ENCODE measurements at regions not wholly inside any gene's neighbourhood (a gene's known extent, or its start where the extent isn't known, plus 50 kb on each side); places are given as distances from the start of the nearest gene placed in this dataset.

DNA sequence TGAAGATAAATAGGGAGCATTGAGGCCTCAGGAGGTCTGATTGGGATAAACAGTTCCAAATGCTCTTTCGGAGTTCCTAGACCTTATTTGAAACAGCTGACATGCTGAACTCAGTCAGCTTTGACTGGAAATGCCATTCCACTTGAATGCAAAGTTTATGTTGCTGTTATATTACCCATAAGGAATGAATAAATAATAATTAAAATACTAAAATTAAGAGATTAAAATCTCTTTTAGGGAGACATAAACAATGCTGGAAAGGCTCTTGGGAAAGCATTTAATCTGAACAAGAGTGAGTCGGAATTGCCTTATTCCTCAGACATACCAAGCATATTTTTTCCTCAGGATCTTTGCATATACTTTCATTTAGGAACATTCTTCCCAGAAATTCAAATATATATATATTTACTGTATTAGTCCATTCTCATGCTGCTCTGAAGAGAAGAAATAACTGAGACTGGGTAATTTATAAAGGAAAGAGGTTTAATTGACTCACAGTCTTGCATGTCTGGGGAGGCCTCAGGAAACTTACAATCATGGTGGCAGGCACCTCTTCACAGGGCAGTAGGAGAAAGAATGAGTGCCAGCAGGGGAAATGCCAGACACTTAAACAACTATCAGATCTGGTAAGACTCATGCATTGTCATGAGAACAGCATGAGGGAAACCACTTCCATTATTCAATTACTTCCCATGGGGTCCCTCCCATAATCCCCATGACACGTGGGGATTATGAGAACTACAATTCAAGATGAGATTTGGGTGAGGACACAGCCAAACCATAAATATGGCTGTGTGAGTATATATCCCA, 318.2 kb upstream of the PLXNA2 start:
- Histone ChIP-seq H3K4me1 (ENCODE audit: control insufficient read depth in 2 of 3, insufficient read depth in 2 of 3, low read depth in 1 of 3, low read length in 3 of 3) (no peaks in the 10 kb centered on the region), H3K9ac (ENCODE audit: low read length in 3 of 3) (no peak overlapping the region), H3K4me3 (ENCODE audit: low read length in 3 of 3) (no peak overlapping the region), H3K36me3 (ENCODE audit: control insufficient read depth in 2 of 3, insufficient read depth in 3 of 3, low read length in 3 of 3) (no peaks in the 10 kb centered on the region), H3K27ac (ENCODE audit: low read depth in 2 of 2, low read length in 2 of 2) (no peak overlapping the region), H3K27me3 (ENCODE audit: control insufficient read depth, insufficient read depth, low read length) (no peaks in the 10 kb centered on the region), H3K9me3 (ENCODE audit: control insufficient read depth in 2 of 3, insufficient read depth in 1 of 3, low read length in 3 of 3) (no peaks in the 10 kb centered on the region)
- FAIRE-seq (no peak), DNase-seq (no peak)
- TF ChIP-seq, protein P1, sequence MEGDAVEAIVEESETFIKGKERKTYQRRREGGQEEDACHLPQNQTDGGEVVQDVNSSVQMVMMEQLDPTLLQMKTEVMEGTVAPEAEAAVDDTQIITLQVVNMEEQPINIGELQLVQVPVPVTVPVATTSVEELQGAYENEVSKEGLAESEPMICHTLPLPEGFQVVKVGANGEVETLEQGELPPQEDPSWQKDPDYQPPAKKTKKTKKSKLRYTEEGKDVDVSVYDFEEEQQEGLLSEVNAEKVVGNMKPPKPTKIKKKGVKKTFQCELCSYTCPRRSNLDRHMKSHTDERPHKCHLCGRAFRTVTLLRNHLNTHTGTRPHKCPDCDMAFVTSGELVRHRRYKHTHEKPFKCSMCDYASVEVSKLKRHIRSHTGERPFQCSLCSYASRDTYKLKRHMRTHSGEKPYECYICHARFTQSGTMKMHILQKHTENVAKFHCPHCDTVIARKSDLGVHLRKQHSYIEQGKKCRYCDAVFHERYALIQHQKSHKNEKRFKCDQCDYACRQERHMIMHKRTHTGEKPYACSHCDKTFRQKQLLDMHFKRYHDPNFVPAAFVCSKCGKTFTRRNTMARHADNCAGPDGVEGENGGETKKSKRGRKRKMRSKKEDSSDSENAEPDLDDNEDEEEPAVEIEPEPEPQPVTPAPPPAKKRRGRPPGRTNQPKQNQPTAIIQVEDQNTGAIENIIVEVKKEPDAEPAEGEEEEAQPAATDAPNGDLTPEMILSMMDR (IDR thresholded peaks at IDR 0.05; ENCODE audit: borderline replicate concordance, extremely low read depth, insufficient read depth) = no peak
- intact Hi-C loops (cut with DNase I) = no loop called here

DNA sequence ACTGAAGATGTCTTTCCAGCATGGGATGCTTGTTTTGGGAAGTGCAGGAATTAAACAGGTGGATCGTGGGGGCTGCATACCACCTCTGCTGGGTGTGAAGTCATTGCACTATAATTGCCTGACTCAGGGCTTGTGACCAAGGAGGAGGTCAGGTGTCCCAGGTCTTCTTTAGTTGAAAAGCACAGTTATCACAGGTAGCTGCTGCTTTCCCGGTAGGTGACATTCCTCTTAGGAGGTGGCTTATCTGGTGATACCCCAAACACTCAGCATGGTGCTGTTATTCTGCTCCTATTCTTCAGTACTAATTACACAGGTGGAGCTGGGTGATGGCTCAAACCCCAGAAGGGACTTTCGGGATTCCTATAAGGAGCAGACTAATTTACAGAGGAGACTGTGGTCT, 320.3 kb upstream of the PLXNA2 start:
- Histone ChIP-seq H3K27me3 (ENCODE audit: control insufficient read depth, insufficient read depth, low read length) (no peaks in the 10 kb centered on the region), H3K27ac (ENCODE audit: low read depth in 2 of 2, low read length in 2 of 2) (no peak overlapping the region), H3K36me3 (ENCODE audit: control insufficient read depth in 2 of 3, insufficient read depth in 3 of 3, low read length in 3 of 3) (no peaks in the 10 kb centered on the region), H3K9ac (ENCODE audit: low read length in 3 of 3) (no peak overlapping the region), H3K9me3 (ENCODE audit: control insufficient read depth in 2 of 3, insufficient read depth in 1 of 3, low read length in 3 of 3) (no peaks in the 10 kb centered on the region), H3K4me3 (ENCODE audit: low read length in 3 of 3) (no peak overlapping the region), H3K4me1 (ENCODE audit: control insufficient read depth in 2 of 3, insufficient read depth in 2 of 3, low read depth in 1 of 3, low read length in 3 of 3) (no peaks in the 10 kb centered on the region)
- DNase-seq = no peak
- intact Hi-C loops (cut with DNase I) = no loop called here
- FAIRE-seq = no peak
- TF ChIP-seq, protein P1 (IDR thresholded peaks at IDR 0.05; ENCODE audit: borderline replicate concordance, extremely low read depth, insufficient read depth) = no peak

DNA sequence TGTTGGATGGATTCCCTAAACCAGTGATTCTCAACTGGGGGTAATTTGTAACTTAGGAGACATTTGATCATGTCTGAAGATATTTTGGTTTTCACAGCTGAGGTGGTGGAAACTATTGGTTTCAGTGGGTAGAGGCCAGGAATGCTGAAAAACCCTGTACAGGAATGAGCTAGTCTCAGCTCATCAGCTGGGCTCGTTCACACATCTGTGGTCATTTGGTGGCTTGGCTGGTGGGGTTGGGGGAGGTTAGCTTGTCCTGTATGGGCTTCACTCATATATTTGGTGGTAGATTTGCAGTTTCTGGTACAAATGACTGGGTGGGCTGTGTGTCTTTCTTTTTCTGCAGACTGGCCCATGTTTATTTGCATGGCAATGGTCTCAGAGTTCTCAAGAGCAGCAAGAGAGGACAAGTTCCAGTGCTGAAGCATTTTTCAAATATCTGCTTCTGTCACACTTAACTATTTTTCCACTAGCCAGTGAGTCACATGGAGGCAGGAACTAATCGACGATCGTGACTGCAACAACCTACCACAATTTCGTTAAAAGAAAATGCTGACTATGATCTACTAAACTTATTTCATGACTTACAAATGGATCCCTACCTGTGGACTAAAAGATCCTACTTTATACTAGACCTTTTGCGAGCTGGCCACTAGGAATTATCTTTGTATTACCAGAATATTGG, 321.7 kb upstream of the PLXNA2 start:
- intact Hi-C loops (cut with DNase I) = no loop called here
- FAIRE-seq = no peak

More for the DNA sequence above, 321.7 kb upstream of the PLXNA2 start:
- Histone ChIP-seq H3K9ac (ENCODE audit: low read length in 3 of 3) (no peak overlapping the region), H3K27ac (ENCODE audit: low read depth in 2 of 2, low read length in 2 of 2) (no peak overlapping the region), H3K4me1 (ENCODE audit: control insufficient read depth in 2 of 3, insufficient read depth in 2 of 3, low read depth in 1 of 3, low read length in 3 of 3) (no peaks in the 10 kb centered on the region), H3K9me3 (ENCODE audit: control insufficient read depth in 2 of 3, insufficient read depth in 1 of 3, low read length in 3 of 3) (no peaks in the 10 kb centered on the region), H3K4me3 (ENCODE audit: low read length in 3 of 3) (no peak overlapping the region), H3K27me3 (ENCODE audit: control insufficient read depth, insufficient read depth, low read length) (no peaks in the 10 kb centered on the region), H3K36me3 (ENCODE audit: control insufficient read depth in 2 of 3, insufficient read depth in 3 of 3, low read length in 3 of 3) (no peaks in the 10 kb centered on the region)
- DNase-seq = no peak
- TF ChIP-seq, protein P1 (IDR thresholded peaks at IDR 0.05; ENCODE audit: borderline replicate concordance, extremely low read depth, insufficient read depth) = no peak
